ENCODE measurements at regions not wholly inside any gene's neighbourhood (a gene's known extent, or its start where the extent isn't known, plus 50 kb on each side); places are given as distances from the start of the nearest gene placed in this dataset.

- TF ChIP-seq CTCF (conservative IDR thresholded peaks at IDR 0.05; ENCODE audit: low read depth, low read length) (peak; percentile 61), ELK1 (IDR thresholded peaks at IDR 0.05; ENCODE audit: borderline replicate concordance, low read depth, low read length) (no peak), NFE2L2 (IDR thresholded peaks at IDR 0.05; ENCODE audit: low read depth, low read length) (no peak), CEBPB (IDR thresholded peaks at IDR 0.05; ENCODE audit: low read depth, low read length) (no peak), RFX5 (IDR thresholded peaks at IDR 0.05; ENCODE audit: low read depth, low read length) (no peak), POLR2A (IDR thresholded peaks at IDR 0.05; ENCODE audit: low read depth, low read length) (no peak), MXI1 (IDR thresholded peaks at IDR 0.05; ENCODE audit: borderline replicate concordance, low read depth, low read length) (no peak), USF2 (IDR thresholded peaks at IDR 0.05; ENCODE audit: low read depth, low read length) (no peak), RAD21 (IDR thresholded peaks at IDR 0.05; ENCODE audit: low read length) (peak; percentile 19; the same call in 1 of the 2 replicates), RCOR1 (IDR thresholded peaks at IDR 0.05; ENCODE audit: insufficient replicate concordance, low read length) (no peak), FOS (IDR thresholded peaks at IDR 0.05; ENCODE audit: low read depth, low read length) (no peak)
These were observed 102.4 kb upstream of the FSHB start for GRCh38 chr11:30128269-30128932.

Measured in IMR-90 (cell line).